Fibroblast of lung (primary cell): ENCODE measurements at regions not wholly inside any gene's neighbourhood (a gene's known extent, or its start where the extent isn't known, plus 50 kb on each side); places are given as distances from the start of the nearest gene placed in this dataset.

Experiments used
- DNase-seq, 2 donors: peaks; one replicate each; pipeline versions ENCODE4 v3.0.0 to v3.0.0-alpha.2; 2010; ENCODE audit warnings: low read depth in 2 of 2
- H2AFZ ChIP-seq: 2 replicates; pipeline ENCODE4 v1.5.1; 2012; ENCODE audit warnings: low read length, control low read depth, inconsistent platforms
- H3K27ac ChIP-seq: 2 replicates; pipeline ENCODE4 v1.5.1; 2011; ENCODE audit warnings: low read length, control low read depth; ENCODE audit not compliant: insufficient read depth
- H3K27me3 ChIP-seq: 2 replicates; pipeline ENCODE4 v1.5.1; 2011; ENCODE audit warnings: mild to moderate bottlenecking, low read length; ENCODE audit not compliant: control insufficient read depth, insufficient read depth
- H3K36me3 ChIP-seq: 2 replicates; pipeline ENCODE4 v1.5.1; 2011; ENCODE audit warnings: low read length; ENCODE audit not compliant: control insufficient read depth, insufficient read depth
- H3K4me1 ChIP-seq: 2 replicates; pipeline ENCODE4 v1.5.1; 2011; ENCODE audit warnings: low read length; ENCODE audit not compliant: control insufficient read depth, insufficient read depth; ENCODE audit errors: extremely low read depth
- H3K4me2 ChIP-seq: 2 replicates; pipeline ENCODE4 v1.5.1; 2011; ENCODE audit warnings: low read length, control low read depth; ENCODE audit not compliant: insufficient read depth; ENCODE audit errors: extremely low read depth
- H3K4me3 ChIP-seq, 4 experiments: fragments of 200-600 bp in 1 of 4; sonication (generic) in 1 of 4; replicated peaks in 1 of 4; 2 replicates each; pipeline ENCODE4 v1.5.1; 2011 to 2016; ENCODE audit warnings: low read length in 4 of 4, low read depth in 3 of 4, mild to moderate bottlenecking in 3 of 4, control low read depth in 2 of 4, inconsistent platforms in 1 of 4, mixed read lengths in 1 of 4; ENCODE audit not compliant: insufficient read depth in 1 of 4; ENCODE audit errors: control extremely low read depth in 1 of 4
- H3K79me2 ChIP-seq: 2 replicates; pipeline ENCODE4 v1.5.1; 2012; ENCODE audit warnings: mild to moderate bottlenecking, low read length, inconsistent platforms; ENCODE audit not compliant: control insufficient read depth, insufficient read depth
- H3K9ac ChIP-seq: 2 replicates; pipeline ENCODE4 v1.5.1; 2011; ENCODE audit warnings: mild to moderate bottlenecking, low read length, control low read depth; ENCODE audit not compliant: insufficient read depth
- H3K9me3 ChIP-seq: 2 replicates; pipeline ENCODE4 v1.5.1; 2012; ENCODE audit warnings: low read depth, low read length; ENCODE audit not compliant: control insufficient read depth, insufficient read depth
- H4K20me1 ChIP-seq: 2 replicates; pipeline ENCODE4 v1.5.1; 2011; ENCODE audit warnings: low read length; ENCODE audit not compliant: control insufficient read depth, insufficient read depth; ENCODE audit errors: extremely low read depth
- EZH2 ChIP-seq: IDR thresholded peaks from 2 replicates; pipeline ENCODE4 v1.5.1; 2012; ENCODE audit warnings: low read length, control low read depth, mild to moderate bottlenecking; ENCODE audit errors: missing control alignments
- TF ChIP-seq, protein P1 (sequence below), 2 donors: IDR thresholded peaks in 1 of 2; conservative IDR thresholded peaks in 1 of 2; 1 replicate in 1 of 2; 2 replicates in 1 of 2; pipeline ENCODE4 v1.5.1; 2011 to 2012; ENCODE audit warnings: low read length in 2 of 2, control low read depth in 1 of 2, inconsistent platforms in 1 of 2, low read depth in 1 of 2, mild to moderate bottlenecking in 1 of 2

DNA sequence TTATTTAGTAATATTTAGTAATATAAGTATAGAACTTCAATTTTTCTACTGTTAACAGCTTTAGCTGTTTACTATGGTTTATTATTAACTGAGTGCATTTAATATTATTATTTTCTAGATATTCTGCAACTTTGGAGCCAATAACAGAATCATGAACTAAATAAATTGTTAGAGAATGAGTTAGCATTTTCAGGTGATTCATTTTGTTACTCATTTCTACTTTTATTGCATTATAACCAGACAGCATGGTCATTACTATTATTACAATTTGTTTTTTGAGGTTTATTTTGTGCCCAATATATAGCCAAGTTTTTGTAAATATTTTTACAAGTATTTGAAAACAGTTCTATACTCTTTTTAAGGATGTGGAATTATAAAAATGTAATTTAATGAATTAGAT is 279.6 kb downstream of the SQOR start:
- H2AFZ ChIP-seq = no peak overlapping the region
- no peak overlapping the region for H3K4me3 ChIP-seq
- no peak for DNase-seq
- TF ChIP-seq, protein P1, sequence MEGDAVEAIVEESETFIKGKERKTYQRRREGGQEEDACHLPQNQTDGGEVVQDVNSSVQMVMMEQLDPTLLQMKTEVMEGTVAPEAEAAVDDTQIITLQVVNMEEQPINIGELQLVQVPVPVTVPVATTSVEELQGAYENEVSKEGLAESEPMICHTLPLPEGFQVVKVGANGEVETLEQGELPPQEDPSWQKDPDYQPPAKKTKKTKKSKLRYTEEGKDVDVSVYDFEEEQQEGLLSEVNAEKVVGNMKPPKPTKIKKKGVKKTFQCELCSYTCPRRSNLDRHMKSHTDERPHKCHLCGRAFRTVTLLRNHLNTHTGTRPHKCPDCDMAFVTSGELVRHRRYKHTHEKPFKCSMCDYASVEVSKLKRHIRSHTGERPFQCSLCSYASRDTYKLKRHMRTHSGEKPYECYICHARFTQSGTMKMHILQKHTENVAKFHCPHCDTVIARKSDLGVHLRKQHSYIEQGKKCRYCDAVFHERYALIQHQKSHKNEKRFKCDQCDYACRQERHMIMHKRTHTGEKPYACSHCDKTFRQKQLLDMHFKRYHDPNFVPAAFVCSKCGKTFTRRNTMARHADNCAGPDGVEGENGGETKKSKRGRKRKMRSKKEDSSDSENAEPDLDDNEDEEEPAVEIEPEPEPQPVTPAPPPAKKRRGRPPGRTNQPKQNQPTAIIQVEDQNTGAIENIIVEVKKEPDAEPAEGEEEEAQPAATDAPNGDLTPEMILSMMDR (conservative IDR thresholded peaks at IDR 0.05 in 1 of 2, IDR thresholded peaks at IDR 0.05 in 1 of 2; ENCODE audit: low read depth in 1 of 2, low read length in 2 of 2) = no peak
- TF ChIP-seq EZH2 = no peak
- H3K27ac ChIP-seq = no peak overlapping the region
- no peaks in the 10 kb centered on the region for H3K4me1 ChIP-seq
- no peaks in the 10 kb centered on the region for H3K27me3 ChIP-seq
- no peaks in the 10 kb centered on the region for H3K9me3 ChIP-seq
- H3K4me2 ChIP-seq = no peak overlapping the region
- H3K9ac ChIP-seq = no peak overlapping the region
- no peaks in the 10 kb centered on the region for H3K79me2 ChIP-seq
- H3K36me3 ChIP-seq = no peaks in the 10 kb centered on the region
- no peaks in the 10 kb centered on the region for H4K20me1 ChIP-seq

DNA sequence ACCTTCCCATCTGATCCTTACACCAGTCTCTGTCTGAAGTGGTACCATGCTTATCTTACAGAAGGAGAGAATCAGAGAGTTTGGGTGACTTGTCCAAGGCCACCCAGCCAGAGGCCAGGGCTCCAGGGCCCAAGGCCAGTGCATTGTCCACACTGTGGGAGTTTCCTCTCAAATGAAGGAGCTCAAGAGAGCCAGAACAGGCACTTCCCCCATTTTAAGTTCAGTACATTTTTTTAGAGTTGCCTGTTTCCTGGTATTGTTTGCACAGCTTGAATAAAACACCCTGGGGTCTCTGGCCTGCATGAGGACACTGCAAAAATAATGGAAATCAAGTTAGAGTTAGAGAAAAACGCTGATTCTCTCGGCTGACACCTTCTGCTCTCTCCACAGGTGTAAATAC is 284.0 kb downstream of the SQOR start:
- Histone ChIP-seq H3K27me3 (no peaks in the 10 kb centered on the region), H3K9me3 (no peaks in the 10 kb centered on the region), H4K20me1 (no peaks in the 10 kb centered on the region), H3K4me3 (no peak overlapping the region), H3K27ac (no peak overlapping the region), H3K4me1 (no peaks in the 10 kb centered on the region), H3K4me2 (no peak overlapping the region), H3K79me2 (no peaks in the 10 kb centered on the region), H2AFZ (no peak overlapping the region), H3K36me3 (no peaks in the 10 kb centered on the region), H3K9ac (no peak overlapping the region)
- TF ChIP-seq, protein P1 (conservative IDR thresholded peaks at IDR 0.05 in 1 of 2, IDR thresholded peaks at IDR 0.05 in 1 of 2; ENCODE audit: low read depth in 1 of 2, low read length in 2 of 2) = no peak
- TF ChIP-seq EZH2 = no peak
- no peak for DNase-seq

DNA sequence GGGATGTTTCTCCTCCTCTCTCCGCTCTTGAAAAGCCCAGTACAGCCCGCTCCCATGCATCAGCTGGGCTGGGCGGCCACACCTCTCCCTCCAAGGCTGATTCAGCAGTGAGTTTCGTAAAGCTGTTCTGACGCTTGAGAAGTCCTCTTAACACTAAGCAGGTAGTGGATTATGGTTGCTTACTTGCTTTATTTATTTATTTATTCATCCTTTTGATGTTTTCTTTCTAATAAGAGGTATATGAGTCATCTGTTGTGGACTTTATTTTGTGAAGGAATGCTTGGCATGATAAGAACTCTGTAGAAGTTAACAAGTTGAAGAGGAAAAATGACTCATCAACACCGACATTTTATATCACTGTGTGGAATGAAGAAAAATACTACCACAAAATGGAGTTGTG is 285.0 kb downstream of the SQOR start:
- Histone ChIP-seq H3K4me2 (no peak overlapping the region), H2AFZ (no peak overlapping the region), H4K20me1 (no peaks in the 10 kb centered on the region), H3K4me1 (no peaks in the 10 kb centered on the region), H3K27me3 (no peaks in the 10 kb centered on the region), H3K4me3 (no peak overlapping the region), H3K27ac (no peak overlapping the region), H3K36me3 (no peaks in the 10 kb centered on the region), H3K79me2 (no peaks in the 10 kb centered on the region), H3K9ac (no peak overlapping the region), H3K9me3 (no peaks in the 10 kb centered on the region)
- TF ChIP-seq EZH2 = no peak
- TF ChIP-seq, protein P1 (conservative IDR thresholded peaks at IDR 0.05 in 1 of 2, IDR thresholded peaks at IDR 0.05 in 1 of 2; ENCODE audit: low read depth in 1 of 2, low read length in 2 of 2) = no peak
- peak; percentile 9 to 72 for DNase-seq
